Amygdala (tissue), 56 donors: ENCODE measurements at regions not wholly inside any gene's neighbourhood (a gene's known extent, or its start where the extent isn't known, plus 50 kb on each side); places are given as distances from the start of the nearest gene placed in this dataset.

ENCODE experiments used
- DNase-seq, 56 donors: peaks; one replicate each; lab custom pipeline; 2025; lab: John Stamatoyannopoulos, UW

- DNase-seq: no peak
Observed at GRCh38 chr10:120960725-120961124, 109.6 kb downstream of the WDR11 start.

- DNase-seq: no peak
Observed at GRCh38 chr10:120961795-120962755, 110.9 kb downstream of the WDR11 start.

GRCh38 chr10:120962756-120963593, 111.8 kb downstream of the WDR11 start:
- peak in 15 of 56 donors; percentile 9 to 53 (median 18) for DNase-seq

- no peak for DNase-seq
Observed at GRCh38 chr10:120963594-120964220, 112.5 kb downstream of the WDR11 start.

GRCh38 chr10:120966657-120967045, 115.5 kb downstream of the WDR11 start:
- no peak for DNase-seq

GRCh38 chr10:120969219-120969645, 118.1 kb downstream of the WDR11 start:
- DNase-seq: no peak

- DNase-seq: no peak
Observed at GRCh38 chr10:120970595-120971529, 119.7 kb downstream of the WDR11 start.

- no peak for DNase-seq
Observed at GRCh38 chr10:120971671-120972070, 120.5 kb downstream of the WDR11 start.

GRCh38 chr10:120972259-120972658, 121.1 kb downstream of the WDR11 start:
- DNase-seq: no peak

GRCh38 chr10:120975072-120975867, 124.1 kb downstream of the WDR11 start:
- no peak for DNase-seq

GRCh38 chr10:120975868-120976225, 124.7 kb downstream of the WDR11 start:
- no peak for DNase-seq

- no peak for DNase-seq
Observed at GRCh38 chr10:120977897-120978296, 126.7 kb downstream of the WDR11 start.

- no peak for DNase-seq
Observed at GRCh38 chr10:120978589-120979252, 127.6 kb downstream of the WDR11 start.

- peak in 19 of 56 donors; percentile 3 to 63 (median 23) for DNase-seq
Observed at GRCh38 chr10:120979435-120980278, 128.5 kb downstream of the WDR11 start.

- DNase-seq: peak in 1 of 56 donors; percentile 13
Observed at GRCh38 chr10:120980279-120981255, 129.4 kb downstream of the WDR11 start.
